ENCODE measurements at regions not wholly inside any gene's neighbourhood (a gene's known extent, or its start where the extent isn't known, plus 50 kb on each side); places are given as distances from the start of the nearest gene placed in this dataset.

- BruUV-seq (replicated peaks): no TSS peak
- no peaks in the 10 kb centered on the region for H3K27me3 ChIP-seq (replicated peaks; ENCODE audit: insufficient read depth, low read depth, low read length, poor library complexity)
- ChIA-PET CTCF (no interaction called here), POLR2A (ENCODE audit: low non-redundant PET) (no interaction called here)
- H3K4me3 ChIP-seq (ENCODE audit: low read depth, low read length, poor library complexity, severe bottlenecking): no peak overlapping the region
- TF ChIP-seq EZH2 (IDR thresholded peaks at IDR 0.05; ENCODE audit: borderline replicate concordance, low read depth, low read length, poor library complexity, severe bottlenecking): no peak
- no peak for TF ChIP-seq CTCF (conservative IDR thresholded peaks at IDR 0.05; ENCODE audit: low read depth, low read length)
- H3K27ac ChIP-seq (ENCODE audit: low read depth, low read length, poor library complexity, severe bottlenecking): no peak overlapping the region
- H3K36me3 ChIP-seq (ENCODE audit: insufficient read depth, low read length, poor library complexity, severe bottlenecking): no peaks in the 10 kb centered on the region
- H3K9me3 ChIP-seq (ENCODE audit: low read depth, low read length, poor library complexity, severe bottlenecking): no peaks in the 10 kb centered on the region
- no peak for DNase-seq (ENCODE audit: low spot score)
- intact Hi-C loops (cut with micrococcal nuclease; ENCODE audit: unreplicated experiment): no loop called here
- no peaks in the 10 kb centered on the region for H3K4me1 ChIP-seq (ENCODE audit: insufficient read depth, low read length, poor library complexity, severe bottlenecking)
These were observed 732.0 kb upstream of the ADGRL2 start for GRCh38 chr1:81068726-81069125.

GRCh38 chr1:81053826-81054225 is 746.9 kb upstream of the ADGRL2 start:
- ChIA-PET POLR2A (ENCODE audit: low non-redundant PET) (no interaction called here), CTCF (no interaction called here)
- no peaks in the 10 kb centered on the region for H3K9me3 ChIP-seq (ENCODE audit: low read depth, low read length, poor library complexity, severe bottlenecking)
- no peaks in the 10 kb centered on the region for H3K36me3 ChIP-seq (ENCODE audit: insufficient read depth, low read length, poor library complexity, severe bottlenecking)
- TF ChIP-seq EZH2 (IDR thresholded peaks at IDR 0.05; ENCODE audit: borderline replicate concordance, low read depth, low read length, poor library complexity, severe bottlenecking) (no peak), CTCF (conservative IDR thresholded peaks at IDR 0.05; ENCODE audit: low read depth, low read length) (no peak)
- no peaks in the 10 kb centered on the region for H3K27me3 ChIP-seq (replicated peaks; ENCODE audit: insufficient read depth, low read depth, low read length, poor library complexity)
- H3K27ac ChIP-seq (ENCODE audit: low read depth, low read length, poor library complexity, severe bottlenecking): no peak overlapping the region
- DNase-seq (ENCODE audit: low spot score): no peak
- H3K4me3 ChIP-seq (ENCODE audit: low read depth, low read length, poor library complexity, severe bottlenecking): no peak overlapping the region
- intact Hi-C loops (cut with micrococcal nuclease; ENCODE audit: unreplicated experiment): no loop called here
- H3K4me1 ChIP-seq (ENCODE audit: insufficient read depth, low read length, poor library complexity, severe bottlenecking): no peaks in the 10 kb centered on the region
- no TSS peak for BruUV-seq (replicated peaks)

- Histone ChIP-seq H3K9me3 (ENCODE audit: low read depth, low read length, poor library complexity, severe bottlenecking) (no peaks in the 10 kb centered on the region), H3K27ac (ENCODE audit: low read depth, low read length, poor library complexity, severe bottlenecking) (no peak overlapping the region), H3K4me3 (ENCODE audit: low read depth, low read length, poor library complexity, severe bottlenecking) (no peak overlapping the region), H3K36me3 (ENCODE audit: insufficient read depth, low read length, poor library complexity, severe bottlenecking) (no peaks in the 10 kb centered on the region), H3K27me3 (replicated peaks; ENCODE audit: insufficient read depth, low read depth, low read length, poor library complexity) (no peaks in the 10 kb centered on the region), H3K4me1 (ENCODE audit: insufficient read depth, low read length, poor library complexity, severe bottlenecking) (no peaks in the 10 kb centered on the region)
- no TSS peak for BruUV-seq (replicated peaks)
- CTCF ChIA-PET: no interaction called here
- TF ChIP-seq EZH2 (IDR thresholded peaks at IDR 0.05; ENCODE audit: borderline replicate concordance, low read depth, low read length, poor library complexity, severe bottlenecking) (no peak), CTCF (conservative IDR thresholded peaks at IDR 0.05; ENCODE audit: low read depth, low read length) (no peak)
- no peak for DNase-seq (ENCODE audit: low spot score)
- intact Hi-C loops (cut with micrococcal nuclease; ENCODE audit: unreplicated experiment): no loop called here
- POLR2A ChIA-PET (ENCODE audit: low non-redundant PET): no interaction called here
These were observed 748.6 kb upstream of the ADGRL2 start for GRCh38 chr1:81052162-81052561.

Data from A673 (cell line).